ENCODE measurements at regions not wholly inside any gene's neighbourhood (a gene's known extent, or its start where the extent isn't known, plus 50 kb on each side); places are given as distances from the start of the nearest gene placed in this dataset.
"Not testable (repeated sequence)": the region's sequence is repeated elsewhere in the genome, so short reads cannot be mapped to it uniquely, and the experiment has no call there.

DNA sequence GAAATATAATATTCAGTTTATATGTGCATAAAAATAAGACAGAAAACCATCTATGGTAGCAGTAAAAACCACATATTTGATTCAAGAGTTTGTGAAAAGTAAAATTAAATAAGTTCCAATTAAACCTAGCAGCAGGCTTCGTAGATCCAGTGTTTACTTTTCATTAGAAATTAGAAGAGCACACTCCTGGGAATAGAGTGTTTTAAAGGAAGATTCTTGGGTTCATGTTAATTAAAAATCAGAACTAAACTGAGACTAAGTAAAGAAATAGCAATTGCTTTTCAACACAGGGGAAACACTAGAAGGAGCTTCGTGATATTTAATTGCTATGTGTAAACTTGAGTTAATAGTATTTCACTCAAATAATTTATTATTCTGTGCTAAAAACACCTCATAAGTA lies 1097.8 kb upstream of the CDH18 start:
- DNase-seq (ENCODE audit: low spot score), result no peak
- Mint-ChIP-seq H3K4me1 (ENCODE audit: low read depth) (no peaks in the 10 kb centered on the region), H3K36me3 (ENCODE audit: low read depth) (no peaks in the 10 kb centered on the region), H3K27me3 (ENCODE audit: insufficient read depth) (no peaks in the 10 kb centered on the region), H3K4me3 (no peak overlapping the region), H3K27ac (no peak overlapping the region), H3K9me3 (peaks cover 28% of the 10 kb centered on the region)
- intact Hi-C loops (cut with micrococcal nuclease), result no loop called here

DNA sequence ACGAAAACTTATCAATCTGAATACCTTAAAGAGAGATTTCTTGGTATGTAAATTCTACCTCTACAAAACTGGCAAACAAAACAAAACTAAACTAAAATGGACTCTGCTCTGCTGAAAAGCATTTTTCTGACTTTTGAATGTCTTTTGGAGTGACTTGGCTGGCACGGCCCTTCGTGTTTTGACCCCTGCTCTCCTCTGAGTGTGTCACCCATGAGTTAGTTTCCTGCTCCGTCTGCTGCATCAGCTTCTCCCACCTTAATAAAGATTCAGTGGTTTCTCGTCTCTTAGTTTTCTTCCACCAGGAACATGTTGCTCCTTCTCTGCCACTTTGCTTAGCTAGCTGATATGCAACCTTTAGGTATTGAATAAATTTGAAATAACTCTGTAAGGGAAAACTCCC lies 1084.0 kb upstream of the CDH18 start:
- Mint-ChIP-seq H3K4me1 (ENCODE audit: low read depth) (no peaks in the 10 kb centered on the region), H3K4me3 (no peak overlapping the region), H3K27ac (no peak overlapping the region), H3K36me3 (ENCODE audit: low read depth) (no peaks in the 10 kb centered on the region), H3K27me3 (ENCODE audit: insufficient read depth) (no peaks in the 10 kb centered on the region), H3K9me3 (peaks cover 4% of the 10 kb centered on the region)
- DNase-seq (ENCODE audit: low spot score), result no peak
- intact Hi-C loops (cut with micrococcal nuclease), result no loop called here

DNA sequence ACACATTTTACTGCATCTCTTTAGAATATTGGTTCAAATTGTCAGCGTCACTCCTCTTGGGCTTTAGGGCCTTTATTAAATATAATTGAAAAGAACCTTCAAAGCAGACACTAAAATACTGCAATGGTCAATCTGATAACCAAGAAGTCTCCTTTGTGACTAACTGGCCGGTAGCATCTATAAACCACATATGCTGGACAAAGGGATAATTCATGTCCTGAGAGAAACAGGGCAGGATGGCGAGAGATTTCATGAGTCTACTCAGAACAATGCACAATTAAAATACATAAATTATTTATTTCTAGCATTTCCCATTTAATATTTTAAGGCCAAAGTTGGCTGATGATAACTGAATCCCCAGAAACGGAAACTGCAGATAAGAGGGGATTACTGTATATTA lies 1083.4 kb upstream of the CDH18 start:
- intact Hi-C loops (cut with micrococcal nuclease), result no loop called here
- Mint-ChIP-seq H3K9me3 (peaks cover 2% of the 10 kb centered on the region), H3K4me3 (no peak overlapping the region), H3K4me1 (ENCODE audit: low read depth) (no peaks in the 10 kb centered on the region), H3K27ac (no peak overlapping the region), H3K27me3 (ENCODE audit: insufficient read depth) (no peaks in the 10 kb centered on the region), H3K36me3 (ENCODE audit: low read depth) (no peaks in the 10 kb centered on the region)
- DNase-seq (ENCODE audit: low spot score), result no peak

DNA sequence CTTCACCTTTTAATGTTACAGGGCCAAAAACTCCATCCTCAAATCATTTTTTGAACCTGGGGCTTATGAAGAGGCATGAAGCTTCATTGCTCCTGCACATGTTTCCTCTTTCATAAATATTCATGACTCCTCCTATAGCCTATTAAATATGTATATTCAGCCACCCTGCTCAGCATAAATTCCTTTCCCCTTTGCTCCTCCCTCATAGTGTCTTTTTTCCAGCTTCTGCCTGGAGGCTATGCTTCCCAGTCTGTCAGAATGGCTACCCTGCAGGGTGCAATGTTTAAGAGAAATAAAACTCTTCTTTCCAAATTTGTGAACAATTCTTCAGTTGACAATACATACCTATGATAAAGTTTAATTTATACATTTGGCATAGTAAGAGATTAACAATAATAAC lies 1082.9 kb upstream of the CDH18 start:
- no peaks in the 10 kb centered on the region for H3K27me3 Mint-ChIP-seq (ENCODE audit: insufficient read depth)
- no peak overlapping the region for H3K4me3 Mint-ChIP-seq
- DNase-seq (ENCODE audit: low spot score), result no peak
- intact Hi-C loops (cut with micrococcal nuclease), result no loop called here
- H3K27ac Mint-ChIP-seq, result no peak overlapping the region
- peaks cover 5% of the 10 kb centered on the region for H3K9me3 Mint-ChIP-seq
- H3K36me3 Mint-ChIP-seq (ENCODE audit: low read depth), result no peaks in the 10 kb centered on the region
- H3K4me1 Mint-ChIP-seq (ENCODE audit: low read depth), result no peaks in the 10 kb centered on the region

DNA sequence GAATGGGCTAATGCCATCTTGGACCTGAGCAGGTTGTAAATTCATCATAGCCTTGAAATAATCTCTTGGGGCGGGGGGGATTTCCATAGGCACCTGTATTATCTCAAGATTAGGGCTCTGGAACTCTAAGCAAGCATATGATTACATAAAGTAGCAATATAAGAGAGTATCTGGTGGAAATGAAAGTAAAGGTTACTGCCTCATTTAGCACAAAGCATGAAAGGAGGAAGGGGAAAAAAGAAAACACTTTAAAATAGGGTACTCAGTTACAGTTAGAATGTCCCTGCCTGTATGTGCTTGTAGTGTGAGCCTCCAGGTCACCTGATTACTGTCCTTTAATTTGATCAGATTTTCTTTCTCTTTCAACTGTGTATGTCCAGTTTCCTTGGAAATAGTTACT lies 1079.7 kb upstream of the CDH18 start:
- intact Hi-C loops (cut with micrococcal nuclease), result no loop called here
- no peak overlapping the region for H3K4me3 Mint-ChIP-seq
- no peaks in the 10 kb centered on the region for H3K36me3 Mint-ChIP-seq (ENCODE audit: low read depth)
- H3K9me3 Mint-ChIP-seq, result peaks cover 16% of the 10 kb centered on the region
- no peak overlapping the region for H3K27ac Mint-ChIP-seq
- H3K27me3 Mint-ChIP-seq (ENCODE audit: insufficient read depth), result no peaks in the 10 kb centered on the region
- no peak for DNase-seq (ENCODE audit: low spot score)
- H3K4me1 Mint-ChIP-seq (ENCODE audit: low read depth), result no peaks in the 10 kb centered on the region

DNA sequence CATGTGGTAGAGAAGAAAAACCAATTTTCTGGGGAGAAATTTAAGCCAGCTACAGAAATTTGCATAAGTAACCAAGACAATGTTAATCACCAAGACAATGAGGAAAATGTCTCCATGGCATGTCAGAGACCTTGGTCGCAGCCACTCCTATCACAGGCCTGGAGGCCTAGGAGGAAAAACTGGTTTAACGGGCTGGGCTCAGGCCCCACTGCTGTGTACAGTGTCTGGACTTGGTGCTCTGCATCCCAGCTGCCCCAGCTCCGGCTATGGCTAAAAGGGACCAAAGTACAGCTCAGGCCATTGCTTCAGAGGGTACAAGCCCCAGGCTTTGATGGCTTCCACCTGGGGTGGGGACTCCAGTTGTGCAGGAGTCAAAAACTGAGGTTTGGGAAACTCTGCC lies 1075.1 kb upstream of the CDH18 start:
- intact Hi-C loops (cut with micrococcal nuclease), result no loop called here
- no peak overlapping the region for H3K4me3 Mint-ChIP-seq
- H3K27ac Mint-ChIP-seq, result no peak overlapping the region
- no peaks in the 10 kb centered on the region for H3K36me3 Mint-ChIP-seq (ENCODE audit: low read depth)
- no peaks in the 10 kb centered on the region for H3K27me3 Mint-ChIP-seq (ENCODE audit: insufficient read depth)
- no peaks in the 10 kb centered on the region for H3K4me1 Mint-ChIP-seq (ENCODE audit: low read depth)
- DNase-seq (ENCODE audit: low spot score), result no peak
- H3K9me3 Mint-ChIP-seq, result peaks cover 26% of the 10 kb centered on the region

DNA sequence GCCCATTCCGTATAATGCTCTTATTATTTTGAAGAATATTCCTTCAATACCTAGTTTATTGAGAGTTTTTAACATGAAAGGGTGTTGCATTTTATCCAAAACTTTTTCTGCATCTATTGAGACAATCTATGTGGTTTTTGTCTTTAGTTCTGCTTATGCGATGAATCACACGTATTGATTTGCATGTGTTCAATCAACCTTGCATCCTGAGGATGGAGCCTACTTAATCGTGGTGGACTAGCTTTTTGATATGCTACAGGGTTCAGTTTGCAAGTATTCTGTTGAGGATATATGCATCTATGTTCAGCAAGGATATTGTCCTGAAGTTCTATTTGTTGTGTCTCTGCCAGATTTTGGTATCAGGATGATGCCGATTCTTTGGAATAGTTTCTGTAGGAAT lies 1070.3 kb upstream of the CDH18 start:
- Mint-ChIP-seq H3K36me3 (ENCODE audit: low read depth) (no peaks in the 10 kb centered on the region), H3K9me3 (peaks cover 16% of the 10 kb centered on the region), H3K4me1 (ENCODE audit: low read depth) (no peaks in the 10 kb centered on the region), H3K27me3 (ENCODE audit: insufficient read depth) (no peaks in the 10 kb centered on the region), H3K27ac (no peak overlapping the region), H3K4me3 (no peak overlapping the region)
- intact Hi-C loops (cut with micrococcal nuclease), result no loop called here
- DNase-seq (ENCODE audit: low spot score), result no peak

DNA sequence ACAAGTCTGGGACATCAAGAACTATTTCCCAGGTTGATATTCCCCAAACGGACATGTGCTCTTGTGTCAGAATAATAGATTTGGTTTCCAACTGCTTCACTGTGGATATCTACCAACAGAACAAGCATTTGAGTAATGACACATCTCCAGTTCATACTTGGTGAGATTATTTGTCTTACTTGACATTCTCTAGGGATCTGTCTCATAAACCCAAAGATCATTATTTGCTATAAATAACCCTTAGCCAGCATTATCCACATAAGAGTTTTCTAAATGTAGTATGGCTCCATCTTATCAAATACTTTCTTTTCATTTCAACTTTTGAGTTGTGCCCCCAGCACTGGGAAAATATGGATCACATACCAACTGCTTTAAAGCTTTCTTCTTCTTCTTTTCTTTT lies 1063.9 kb upstream of the CDH18 start:
- Mint-ChIP-seq H3K4me1 (ENCODE audit: low read depth) (no peaks in the 10 kb centered on the region), H3K27ac (no peak overlapping the region), H3K27me3 (ENCODE audit: insufficient read depth) (no peaks in the 10 kb centered on the region), H3K36me3 (ENCODE audit: low read depth) (no peaks in the 10 kb centered on the region), H3K9me3 (peaks cover 14% of the 10 kb centered on the region), H3K4me3 (no peak overlapping the region)
- intact Hi-C loops (cut with micrococcal nuclease), result no loop called here
- no peak for DNase-seq (ENCODE audit: low spot score)

DNA sequence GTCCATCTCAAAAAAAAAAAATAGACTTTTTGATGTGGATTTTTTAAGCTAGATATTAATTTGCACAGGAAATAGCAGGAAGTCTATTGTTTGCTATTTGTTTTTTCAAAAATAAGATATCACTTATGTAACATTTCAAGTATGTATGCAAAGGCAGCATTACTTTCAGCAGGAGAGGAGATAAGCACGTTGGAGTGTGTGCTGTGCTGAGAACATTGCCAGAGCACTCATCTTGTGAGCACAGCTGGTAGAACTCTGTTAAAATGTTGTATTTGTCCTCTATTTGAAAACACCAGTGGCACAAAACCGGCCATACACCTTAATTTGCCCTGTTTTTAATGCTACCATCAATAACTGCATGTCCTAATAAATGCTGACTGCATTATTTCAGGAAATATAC lies 1061.9 kb upstream of the CDH18 start:
- Mint-ChIP-seq H3K4me3 (no peak overlapping the region), H3K9me3 (peaks cover 14% of the 10 kb centered on the region), H3K27ac (no peak overlapping the region), H3K4me1 (ENCODE audit: low read depth) (no peaks in the 10 kb centered on the region), H3K27me3 (ENCODE audit: insufficient read depth) (no peaks in the 10 kb centered on the region), H3K36me3 (ENCODE audit: low read depth) (no peaks in the 10 kb centered on the region)
- no peak for DNase-seq (ENCODE audit: low spot score)
- intact Hi-C loops (cut with micrococcal nuclease), result no loop called here

DNA sequence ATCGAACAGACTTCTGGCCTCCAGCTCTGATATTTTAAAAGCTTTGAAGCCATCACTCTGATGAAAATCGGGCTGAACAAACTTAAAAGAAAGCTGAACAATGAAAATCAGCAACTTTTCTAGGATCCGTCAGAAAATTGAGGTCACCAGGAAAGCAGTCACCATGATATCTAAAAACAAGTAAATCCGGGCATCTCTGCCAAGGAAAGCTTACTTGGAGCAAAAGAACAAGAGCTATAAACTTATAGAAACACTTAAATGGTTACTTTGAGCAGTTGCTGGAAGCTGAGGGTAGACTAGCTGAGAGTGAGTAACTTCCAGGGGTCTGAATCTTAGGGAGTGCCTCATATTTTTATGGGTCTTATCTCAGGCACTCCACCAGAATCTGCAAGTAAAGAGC lies 1043.0 kb upstream of the CDH18 start:
- Mint-ChIP-seq H3K4me1 (ENCODE audit: low read depth) (no peaks in the 10 kb centered on the region), H3K4me3 (no peak overlapping the region)

DNA sequence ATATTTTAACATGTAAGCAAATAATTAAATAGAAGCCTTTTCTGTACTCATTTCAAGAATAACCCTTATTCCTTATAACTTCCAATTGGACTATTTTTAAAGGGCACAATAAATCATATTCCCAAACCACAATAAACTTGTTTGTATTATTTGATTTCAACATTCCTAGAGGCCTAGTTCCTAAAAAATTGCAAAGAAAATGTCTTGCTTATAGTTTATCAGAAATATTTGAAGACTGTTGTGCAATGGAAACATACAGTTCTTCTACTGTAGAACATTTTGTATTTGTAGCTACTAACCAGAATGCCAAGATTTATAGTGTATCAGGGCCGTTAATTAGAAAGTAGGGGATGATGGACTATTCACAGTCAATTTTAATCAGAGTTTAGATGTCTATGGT lies 1037.0 kb upstream of the CDH18 start:
- H3K27ac Mint-ChIP-seq, result no peak overlapping the region
- no peak overlapping the region for H3K4me3 Mint-ChIP-seq
- H3K36me3 Mint-ChIP-seq (ENCODE audit: low read depth), result no peaks in the 10 kb centered on the region
- intact Hi-C loops (cut with micrococcal nuclease), result no loop called here
- DNase-seq (ENCODE audit: low spot score), result no peak
- no peaks in the 10 kb centered on the region for H3K4me1 Mint-ChIP-seq (ENCODE audit: low read depth)
- peaks cover 26% of the 10 kb centered on the region for H3K9me3 Mint-ChIP-seq
- H3K27me3 Mint-ChIP-seq (ENCODE audit: insufficient read depth), result no peaks in the 10 kb centered on the region

More for the DNA sequence above, 1043.0 kb upstream of the CDH18 start:
- H3K36me3 Mint-ChIP-seq (ENCODE audit: low read depth), result no peaks in the 10 kb centered on the region
- no peak overlapping the region for H3K27ac Mint-ChIP-seq
- intact Hi-C loops (cut with micrococcal nuclease), result no loop called here
- no peaks in the 10 kb centered on the region for H3K27me3 Mint-ChIP-seq (ENCODE audit: insufficient read depth)
- DNase-seq (ENCODE audit: low spot score), result no peak
- H3K9me3 Mint-ChIP-seq, result peaks cover 9% of the 10 kb centered on the region

DNA sequence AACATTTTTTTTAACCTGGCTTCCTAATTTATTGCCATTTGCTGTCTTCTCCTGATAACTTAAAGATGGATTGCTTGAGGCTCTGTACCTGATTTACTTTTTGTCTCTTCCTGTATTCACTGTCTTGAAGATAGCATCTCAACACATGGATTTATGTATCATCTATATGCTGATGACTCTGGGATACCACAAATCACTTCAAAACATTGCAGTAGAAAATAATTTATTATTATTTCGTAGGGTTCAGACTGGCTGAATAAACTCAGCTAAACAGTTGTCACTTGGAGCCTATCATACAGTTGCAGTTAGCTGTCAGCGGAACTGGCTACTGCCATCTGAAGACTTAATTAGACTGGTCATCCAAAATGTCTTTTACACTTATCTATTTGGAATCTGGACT lies 1025.2 kb upstream of the CDH18 start:
- no peak for DNase-seq (ENCODE audit: low spot score)
- Mint-ChIP-seq H3K4me1 (ENCODE audit: low read depth) (no peaks in the 10 kb centered on the region), H3K36me3 (ENCODE audit: low read depth) (no peaks in the 10 kb centered on the region), H3K9me3 (peaks cover 10% of the 10 kb centered on the region), H3K4me3 (no peak overlapping the region), H3K27me3 (ENCODE audit: insufficient read depth) (no peaks in the 10 kb centered on the region), H3K27ac (no peak overlapping the region)
- intact Hi-C loops (cut with micrococcal nuclease), result no loop called here

DNA sequence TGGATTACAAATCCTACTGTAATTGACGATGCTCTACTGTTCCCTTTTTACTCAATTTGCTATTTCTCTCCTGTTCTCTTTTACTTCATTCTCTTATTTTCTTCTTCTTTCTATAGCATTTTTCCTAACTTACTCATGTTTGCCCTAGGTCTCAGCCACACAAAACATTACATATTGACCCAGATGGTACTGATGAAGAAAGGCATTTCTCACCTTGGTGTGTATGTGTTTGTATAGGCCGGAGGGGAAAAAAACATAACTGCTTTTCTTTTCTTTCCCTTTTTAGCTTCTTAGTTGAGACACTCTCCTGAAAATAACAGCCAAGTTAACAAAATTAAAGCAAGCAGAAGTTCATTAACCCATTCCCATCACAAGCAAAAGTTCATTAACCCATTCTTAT lies 1019.8 kb upstream of the CDH18 start:
- H3K27me3 Mint-ChIP-seq (ENCODE audit: insufficient read depth), result no peaks in the 10 kb centered on the region
- no peak for DNase-seq (ENCODE audit: low spot score)
- intact Hi-C loops (cut with micrococcal nuclease), result no loop called here
- no peaks in the 10 kb centered on the region for H3K36me3 Mint-ChIP-seq (ENCODE audit: low read depth)
- peaks cover 4% of the 10 kb centered on the region for H3K9me3 Mint-ChIP-seq
- no peak overlapping the region for H3K4me3 Mint-ChIP-seq
- H3K27ac Mint-ChIP-seq, result no peak overlapping the region
- H3K4me1 Mint-ChIP-seq (ENCODE audit: low read depth), result no peaks in the 10 kb centered on the region

DNA sequence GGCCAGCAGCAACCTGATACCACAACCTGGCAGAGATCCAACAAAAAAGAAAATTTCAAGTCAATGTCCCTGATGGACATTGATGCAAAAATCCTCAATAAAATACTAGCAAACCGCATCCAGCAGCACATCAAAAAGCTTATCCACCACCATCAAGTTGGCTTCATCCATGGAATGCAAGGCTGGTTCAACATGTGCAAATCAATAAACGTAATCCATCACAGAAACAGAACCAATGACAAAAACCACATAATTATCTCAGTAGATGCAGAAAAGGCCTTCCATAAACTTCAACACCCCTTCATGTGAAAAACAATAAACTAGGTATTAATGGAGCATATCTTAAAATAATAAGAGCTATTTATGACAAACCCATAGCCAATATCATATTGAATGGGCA lies 1000.9 kb upstream of the CDH18 start:
- H3K4me3 Mint-ChIP-seq; H3K27ac Mint-ChIP-seq; DNase-seq (ENCODE audit: low spot score); H3K4me1 Mint-ChIP-seq (ENCODE audit: low read depth); H3K27me3 Mint-ChIP-seq (ENCODE audit: insufficient read depth); H3K36me3 Mint-ChIP-seq (ENCODE audit: low read depth); intact Hi-C loops (cut with micrococcal nuclease): not testable (repeated sequence)
- H3K9me3 Mint-ChIP-seq, result peaks cover 36% of the 10 kb centered on the region

Measured in activated T-helper 1 cell treated with anti-CD3 and anti-CD28 coated beads, Interleukin-12 subunit alpha, Interleukin-12 subunit beta, Interleukin-2, Interleukin-4 antibody, amounts not matched to agents 30 ng/mL and 10 ng/mL and 1 ng/mL, durations not matched to agents 14 hours and 24 hours and 36 hours (primary cell).